OCI-LY7 (cell line): ENCODE measurements at regions not wholly inside any gene's neighbourhood (a gene's known extent, or its start where the extent isn't known, plus 50 kb on each side); places are given as distances from the start of the nearest gene placed in this dataset.

Experiments
- BruUV-seq: library from RNA; stranded (reverse); fragments of 400-500 nt; replicated peaks from 2 replicates; lab custom pipeline; 2021; lab: Mats Ljungman, UMichigan
- CTCF ChIA-PET: fragments of 300-600 bp; sonication (Branson Sonifier 250); formaldehyde crosslinking; loops from one replicate; lab custom pipeline; 2022; ENCODE audit warnings: antibody characterized with exemption; ENCODE audit not compliant: unreplicated experiment; lab: Charles Lee
- POLR2A ChIA-PET: fragments of 300-600 bp; sonication (Branson Sonifier 250); formaldehyde crosslinking; loops from one replicate; lab custom pipeline; 2022; ENCODE audit warnings: antibody characterized with exemption; lab: Charles Lee
- DNase-seq: peaks from one replicate; pipeline ENCODE4 v3.0.0-alpha.2; 2015; ENCODE audit warnings: low spot score
- H2AFZ ChIP-seq: fragments of 200-600 bp; sonication (generic), shearing (Covaris generic); 2 replicates; pipeline ENCODE4 v1.6.1; 2014; ENCODE audit warnings: mild to moderate bottlenecking, antibody characterized with exemption, low read length, moderate library complexity
- H3K27ac ChIP-seq: fragments of 200-600 bp; sonication (generic); 2 replicates; pipeline ENCODE4 v1.5.1; 2014; ENCODE audit warnings: mixed run types, low read depth, mild to moderate bottlenecking, moderate library complexity, low read length, inconsistent platforms; ENCODE audit not compliant: poor library complexity, severe bottlenecking
- H3K36me3 ChIP-seq: fragments of 200-600 bp; sonication (generic); 2 replicates; pipeline ENCODE4 v1.6.1; 2014; ENCODE audit warnings: mild to moderate bottlenecking, antibody characterized with exemption, low read length, moderate library complexity, mixed read lengths; ENCODE audit not compliant: insufficient read depth
- H3K4me1 ChIP-seq: fragments of 200-600 bp; sonication (generic); 2 replicates; pipeline ENCODE4 v1.5.1; 2014; ENCODE audit warnings: mild to moderate bottlenecking, low read length; ENCODE audit not compliant: insufficient read depth, poor library complexity, severe bottlenecking
- H3K4me2 ChIP-seq: fragments of 200-600 bp; sonication (generic); 2 replicates; pipeline ENCODE4 v1.6.1; 2014; ENCODE audit warnings: mild to moderate bottlenecking, low read length
- H3K4me3 ChIP-seq: fragments of 200-600 bp; sonication (generic); 2 replicates; pipeline ENCODE4 v1.5.1; 2014; ENCODE audit warnings: mild to moderate bottlenecking, low read depth, low read length; ENCODE audit not compliant: poor library complexity, severe bottlenecking
- H3K79me2 ChIP-seq: fragments of 200-600 bp; sonication (generic); 2 replicates; pipeline ENCODE4 v1.6.1; 2016; ENCODE audit warnings: low read depth, mild to moderate bottlenecking, low read length, moderate library complexity, mixed read lengths; ENCODE audit not compliant: insufficient read depth
- H3K9me2 ChIP-seq: fragments of 200-600 bp; sonication (generic); 2 replicates; pipeline ENCODE4 v1.6.1; 2016; ENCODE audit warnings: mild to moderate bottlenecking, low read length, mixed read lengths; ENCODE audit not compliant: insufficient read depth
- H3K9me3 ChIP-seq: fragments of 200-600 bp; sonication (generic); 2 replicates; pipeline ENCODE4 v1.6.1; 2014; ENCODE audit warnings: mild to moderate bottlenecking, mixed run types, low read length, mixed read lengths
- H4K20me1 ChIP-seq: fragments of 200-600 bp; sonication (generic); 2 replicates; pipeline ENCODE4 v1.6.1; 2014; ENCODE audit warnings: mild to moderate bottlenecking, antibody characterized with exemption, low read length, moderate library complexity, mixed read lengths; ENCODE audit not compliant: insufficient read depth
- EZH2phosphoT487 ChIP-seq: fragments of 200-600 bp; sonication (generic); IDR thresholded peaks from 2 replicates; pipeline ENCODE4 v1.6.1; 2018; ENCODE audit warnings: low read depth, borderline replicate concordance, mild to moderate bottlenecking, mixed run types, antibody characterized with exemption, low read length, moderate library complexity, mixed read lengths
- intact Hi-C: fragments of 100-400 bp; cut with micrococcal nuclease; formaldehyde crosslinking; loops from one replicate; pipeline ENCODE4 v1.10.0; 2022; ENCODE audit not compliant: unreplicated experiment
- TF ChIP-seq, protein P1 (sequence below): fragments of 200-600 bp; sonication (generic); conservative IDR thresholded peaks from 2 replicates; pipeline ENCODE4 v1.5.1; 2014; ENCODE audit warnings: mild to moderate bottlenecking, antibody characterized with exemption, low read length, moderate library complexity, mixed read lengths

DNA sequence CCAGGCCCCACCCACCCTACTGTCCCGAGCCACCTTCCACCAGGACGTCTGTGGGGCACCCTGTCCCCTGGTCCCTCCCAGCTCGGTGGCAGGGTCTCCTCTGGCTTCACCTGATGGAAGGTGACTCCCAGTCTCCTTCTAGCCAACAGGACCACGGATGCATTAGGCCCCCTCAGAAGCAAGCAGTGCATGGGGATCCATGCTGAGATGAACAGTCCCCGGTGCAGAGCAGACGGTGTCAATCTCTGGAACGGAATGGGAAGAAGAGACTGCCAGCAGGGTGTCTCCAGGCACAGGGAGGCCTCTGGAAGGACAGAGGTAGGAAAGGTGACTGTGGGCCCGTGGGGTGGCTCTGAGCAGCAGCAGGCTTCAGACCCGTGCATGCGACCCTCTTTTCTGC lies 65.2 kb upstream of the FZD7 start:
- TF ChIP-seq, protein P1, sequence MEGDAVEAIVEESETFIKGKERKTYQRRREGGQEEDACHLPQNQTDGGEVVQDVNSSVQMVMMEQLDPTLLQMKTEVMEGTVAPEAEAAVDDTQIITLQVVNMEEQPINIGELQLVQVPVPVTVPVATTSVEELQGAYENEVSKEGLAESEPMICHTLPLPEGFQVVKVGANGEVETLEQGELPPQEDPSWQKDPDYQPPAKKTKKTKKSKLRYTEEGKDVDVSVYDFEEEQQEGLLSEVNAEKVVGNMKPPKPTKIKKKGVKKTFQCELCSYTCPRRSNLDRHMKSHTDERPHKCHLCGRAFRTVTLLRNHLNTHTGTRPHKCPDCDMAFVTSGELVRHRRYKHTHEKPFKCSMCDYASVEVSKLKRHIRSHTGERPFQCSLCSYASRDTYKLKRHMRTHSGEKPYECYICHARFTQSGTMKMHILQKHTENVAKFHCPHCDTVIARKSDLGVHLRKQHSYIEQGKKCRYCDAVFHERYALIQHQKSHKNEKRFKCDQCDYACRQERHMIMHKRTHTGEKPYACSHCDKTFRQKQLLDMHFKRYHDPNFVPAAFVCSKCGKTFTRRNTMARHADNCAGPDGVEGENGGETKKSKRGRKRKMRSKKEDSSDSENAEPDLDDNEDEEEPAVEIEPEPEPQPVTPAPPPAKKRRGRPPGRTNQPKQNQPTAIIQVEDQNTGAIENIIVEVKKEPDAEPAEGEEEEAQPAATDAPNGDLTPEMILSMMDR = no peak
- TF ChIP-seq EZH2phosphoT487 = no peak
- Histone ChIP-seq H3K27ac (no peak overlapping the region), H3K4me3 (no peak overlapping the region), H3K4me1 (no peaks in the 10 kb centered on the region), H3K9me3 (no peaks in the 10 kb centered on the region), H3K4me2 (no peak overlapping the region), H3K36me3 (no peaks in the 10 kb centered on the region), H3K9me2 (no peaks in the 10 kb centered on the region), H3K79me2 (no peaks in the 10 kb centered on the region), H2AFZ (no peak overlapping the region), H4K20me1 (no peaks in the 10 kb centered on the region)
- no TSS peak for BruUV-seq
- DNase-seq = no peak
- CTCF ChIA-PET = no interaction called here
- intact Hi-C loops = loop anchor here (10.0 kb wide), 2 partner anchors 86 to 206 kb away; no protein-coding TSS in a partner anchor
- POLR2A ChIA-PET = interaction anchor here (0.6 kb wide), 1 partner anchor 1900 kb away, joined by 4 read pairs; no protein-coding TSS in a partner anchor

DNA sequence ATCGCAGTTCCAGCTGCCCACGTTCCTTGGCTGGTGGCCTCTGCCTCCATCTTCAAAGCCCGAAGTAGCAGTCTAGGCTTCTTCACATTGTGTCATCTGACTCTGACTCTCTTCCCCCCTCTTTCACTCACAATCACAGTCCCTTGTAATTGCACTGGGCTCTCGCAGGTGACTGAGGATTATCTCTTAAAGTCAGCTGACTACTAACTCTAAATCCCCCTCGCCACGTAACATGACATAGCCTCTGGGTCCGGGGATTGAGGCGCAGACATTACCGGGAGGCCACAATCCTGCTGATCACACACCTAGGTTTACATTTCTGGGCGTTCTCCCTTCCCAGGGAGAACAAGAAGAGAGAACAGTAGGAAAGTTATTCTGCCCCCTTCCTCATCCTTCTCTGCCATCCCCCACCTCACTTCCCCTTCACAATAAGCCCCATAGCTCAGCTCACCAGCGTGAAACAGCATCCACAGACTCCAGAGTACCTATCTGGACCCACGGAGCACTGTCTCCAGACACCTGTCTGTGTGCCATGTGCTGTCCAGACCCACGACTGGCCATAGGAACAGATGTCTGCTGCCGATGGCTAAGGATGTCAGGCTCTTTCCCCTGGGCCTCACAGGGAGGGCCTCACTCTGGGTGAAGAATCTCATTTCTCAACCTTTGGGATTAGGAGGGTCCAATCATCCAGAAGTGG lies 64.3 kb upstream of the FZD7 start:
- Histone ChIP-seq H3K36me3 (no peaks in the 10 kb centered on the region), H3K9me2 (no peaks in the 10 kb centered on the region), H2AFZ (no peak overlapping the region), H3K4me3 (no peak overlapping the region), H4K20me1 (no peaks in the 10 kb centered on the region), H3K4me2 (no peak overlapping the region), H3K4me1 (no peaks in the 10 kb centered on the region), H3K9me3 (no peaks in the 10 kb centered on the region), H3K79me2 (no peaks in the 10 kb centered on the region), H3K27ac (no peak overlapping the region)
- CTCF ChIA-PET = no interaction called here
- TF ChIP-seq EZH2phosphoT487 = no peak
- TF ChIP-seq, protein P1 = no peak
- POLR2A ChIA-PET = no interaction called here
- intact Hi-C loops = loop anchor here (10.0 kb wide), 2 partner anchors 85 to 205 kb away; no protein-coding TSS in a partner anchor
- BruUV-seq = no TSS peak
- DNase-seq = no peak
